Posterior cingulate gyrus (tissue), 11 donors: ENCODE measurements at regions not wholly inside any gene's neighbourhood (a gene's known extent, or its start where the extent isn't known, plus 50 kb on each side); places are given as distances from the start of the nearest gene placed in this dataset.
"Not testable (repeated sequence)": the region's sequence is repeated elsewhere in the genome, so short reads cannot be mapped to it uniquely, and the experiment has no call there.

Source experiments
- DNase-seq, 10 donors: peaks; one replicate each; pipeline versions ENCODE4 v3.0.0 to v3.0.0-alpha.2; 2020 to 2021; ENCODE audit warnings: mixed read lengths in 3 of 10
- intact Hi-C: fragments of 100-400 bp; cut with DNase I; formaldehyde crosslinking; loops from one replicate; pipeline ENCODE4 v1.15.1; 2023

GRCh38 chr11:130979386-130979972 is 63.2 kb upstream of the SNX19 start:
- intact Hi-C loops, result no loop called here
- DNase-seq, result no peak

- DNase-seq, result no peak
- intact Hi-C loops, result no loop called here
Observed at GRCh38 chr11:130980071-130980862, 64.0 kb upstream of the SNX19 start.

GRCh38 chr11:130984241-130984640 is 68.0 kb upstream of the SNX19 start:
- intact Hi-C loops, DNase-seq: not testable (repeated sequence)

GRCh38 chr11:130992788-130993187 is 76.5 kb upstream of the SNX19 start:
- DNase-seq, result no peak
- intact Hi-C loops, result no loop called here

GRCh38 chr11:130994043-130994442 is 77.8 kb upstream of the SNX19 start:
- intact Hi-C loops, result no loop called here

GRCh38 chr11:130995266-130995665 is 79.0 kb upstream of the SNX19 start:
- intact Hi-C loops, result no loop called here
- peak in 2 of 10 donors; percentile 15 to 63 for DNase-seq

More at GRCh38 chr11:130994043-130994442, 77.8 kb upstream of the SNX19 start:
- DNase-seq, result no peak

- intact Hi-C loops, result no loop called here
- DNase-seq, result no peak
Observed at GRCh38 chr11:130997278-130997677, 81.0 kb upstream of the SNX19 start.

- intact Hi-C loops, result no loop called here
- DNase-seq, result no peak
Observed at GRCh38 chr11:130999086-130999485, 82.8 kb upstream of the SNX19 start.

- intact Hi-C loops, result no loop called here
- DNase-seq, result no peak
Observed at GRCh38 chr11:130999992-131000770, 83.9 kb upstream of the SNX19 start.

- intact Hi-C loops, result no loop called here
Observed at GRCh38 chr11:131002145-131002544, 85.9 kb upstream of the SNX19 start.

GRCh38 chr11:131005829-131006228 is 89.5 kb upstream of the SNX19 start:
- intact Hi-C loops, result no loop called here
- DNase-seq, result no peak

More at GRCh38 chr11:131002145-131002544, 85.9 kb upstream of the SNX19 start:
- DNase-seq, result no peak

GRCh38 chr11:131025020-131025419 is 108.7 kb upstream of the SNX19 start:
- intact Hi-C loops, result no loop called here
- peak in 2 of 10 donors; percentile 8 to 25 for DNase-seq

- no peak for DNase-seq
- intact Hi-C loops, result no loop called here
Observed at GRCh38 chr11:131025421-131026125, 109.3 kb upstream of the SNX19 start.

GRCh38 chr11:131027491-131027890 is 111.2 kb upstream of the SNX19 start:
- DNase-seq, result no peak
- intact Hi-C loops, result no loop called here

GRCh38 chr11:131033151-131033651 is 116.9 kb upstream of the SNX19 start:
- intact Hi-C loops, result no loop called here
- DNase-seq, result peak in 3 of 10 donors; percentile 16 to 21 (median 16)

- intact Hi-C loops, result no loop called here
Observed at GRCh38 chr11:131036514-131036913, 120.2 kb upstream of the SNX19 start.

GRCh38 chr11:131037873-131038272 is 121.6 kb upstream of the SNX19 start:
- intact Hi-C loops, result no loop called here
- no peak for DNase-seq

More at GRCh38 chr11:131036514-131036913, 120.2 kb upstream of the SNX19 start:
- DNase-seq, result no peak

GRCh38 chr11:131038597-131038996 is 122.3 kb upstream of the SNX19 start:
- intact Hi-C loops, result no loop called here
- no peak for DNase-seq

- DNase-seq, result no peak
- intact Hi-C loops, result no loop called here
Observed at GRCh38 chr11:131041331-131042040, 125.2 kb upstream of the SNX19 start.

GRCh38 chr11:131042041-131042390 is 125.7 kb upstream of the SNX19 start:
- DNase-seq, result no peak
- intact Hi-C loops, result no loop called here
